SH-SY5Y (cell line): ENCODE measurements at regions not wholly inside any gene's neighbourhood (a gene's known extent, or its start where the extent isn't known, plus 50 kb on each side); places are given as distances from the start of the nearest gene placed in this dataset.

Source experiments
- GATA2 ChIP-seq: IDR thresholded peaks from 2 replicates; pipeline ENCODE4 v1.6.1; 2011; ENCODE audit warnings: mild to moderate bottlenecking, low read depth, low read length
- GATA3 ChIP-seq: IDR thresholded peaks from 2 replicates; pipeline ENCODE4 v1.6.1; 2011; ENCODE audit warnings: low read depth, mild to moderate bottlenecking, low read length, moderate library complexity

GRCh38 chr11:70581991-70582885, 183.9 kb downstream of the CTTN start:
- TF ChIP-seq GATA2 = no peak
- no peak for TF ChIP-seq GATA3

DNA sequence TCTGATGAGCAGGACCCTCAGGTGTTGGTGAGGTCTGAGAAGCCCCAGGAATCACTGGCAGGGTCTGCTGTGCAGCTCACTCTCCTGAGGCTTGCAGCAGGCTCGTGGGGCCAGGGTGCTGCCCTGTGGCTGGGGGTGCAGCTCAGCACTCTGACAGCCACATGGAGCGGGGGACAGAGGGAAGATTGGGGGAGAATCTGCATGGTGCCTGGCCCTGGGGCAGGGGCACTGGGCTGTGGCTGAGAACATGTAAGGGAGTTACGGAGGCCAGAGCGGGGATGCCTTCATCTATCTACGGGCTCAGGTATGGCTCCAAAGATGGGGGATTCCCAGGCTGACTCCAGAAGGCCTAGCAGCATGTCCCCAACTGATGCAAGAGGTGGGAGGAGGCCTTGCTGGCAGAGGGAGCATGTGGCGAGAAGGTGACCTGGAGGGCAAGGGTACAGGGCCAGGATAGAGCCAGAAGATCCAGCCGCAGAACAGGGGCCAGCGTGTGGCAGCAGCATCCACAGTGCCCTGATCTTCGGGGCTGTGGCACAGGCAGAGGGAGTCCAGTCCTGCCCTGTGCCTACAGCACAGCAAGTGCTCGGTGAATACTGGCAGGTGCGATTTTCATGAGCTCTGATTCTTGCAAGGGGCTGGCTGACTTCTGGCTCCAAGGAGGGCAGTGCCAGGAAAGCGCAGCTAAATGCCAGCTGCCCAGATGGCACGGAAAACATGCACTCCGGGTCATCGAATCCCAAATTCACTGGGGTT, 184.7 kb downstream of the CTTN start:
- TF ChIP-seq GATA3 = no peak
- no peak for TF ChIP-seq GATA2

DNA sequence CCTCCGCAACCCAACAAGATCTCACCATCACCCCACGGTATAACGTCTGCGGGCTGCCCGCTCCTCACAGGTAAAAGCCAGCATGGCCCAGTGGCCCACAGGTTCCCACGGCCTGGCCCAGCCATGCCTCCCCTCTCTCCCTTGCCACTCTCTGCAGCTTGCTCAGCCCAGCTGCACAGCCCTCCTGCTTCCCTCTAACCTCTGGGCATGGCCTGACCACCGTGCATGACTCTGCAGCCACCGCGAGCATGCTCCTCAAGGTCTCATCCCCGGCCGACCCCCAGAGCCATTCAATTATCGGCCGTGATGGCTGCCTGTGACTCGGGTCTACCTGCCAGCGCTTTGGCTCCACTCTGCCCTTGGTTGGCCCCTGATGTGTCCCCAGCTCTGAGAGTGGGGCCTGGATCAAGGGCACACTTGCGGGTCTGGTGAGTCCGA, 185.5 kb downstream of the CTTN start:
- TF ChIP-seq GATA2 (no peak), GATA3 (no peak)

DNA sequence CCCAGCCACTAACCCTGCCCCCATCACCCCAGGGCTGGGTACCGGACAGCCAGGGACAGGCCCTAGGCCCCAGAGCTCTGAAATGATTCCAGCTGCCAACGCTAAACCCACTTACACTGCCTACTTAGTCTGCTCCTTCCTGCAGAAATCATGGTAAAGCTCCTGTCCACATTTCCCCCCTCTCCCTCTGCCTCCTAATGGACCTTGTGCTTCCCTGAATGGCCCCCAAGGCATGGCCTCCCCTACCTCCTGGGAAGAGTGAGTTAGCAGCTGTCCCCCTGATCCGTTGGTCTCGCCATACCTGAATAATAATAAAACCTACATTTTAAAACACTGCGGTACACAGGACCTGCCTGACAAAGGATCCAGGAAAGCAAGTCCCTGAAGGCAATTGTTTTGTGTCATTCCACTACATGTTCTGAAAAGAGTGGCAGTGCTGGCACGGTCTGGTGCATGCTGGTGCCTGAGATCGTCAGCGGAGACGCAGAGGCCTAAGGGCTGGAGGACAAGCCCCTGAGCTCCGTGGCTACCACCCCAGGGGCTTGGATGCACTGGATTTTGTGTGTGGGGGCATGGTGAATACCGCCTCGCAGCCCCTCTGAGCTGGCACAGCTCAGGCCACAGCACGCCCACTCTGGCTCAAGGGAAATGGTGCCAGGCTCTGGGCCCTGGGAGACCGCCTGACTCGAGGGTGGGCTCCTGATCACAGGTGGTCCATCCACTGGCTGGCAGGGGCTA, 186.3 kb downstream of the CTTN start:
- no peak for TF ChIP-seq GATA2
- TF ChIP-seq GATA3 = no peak

DNA sequence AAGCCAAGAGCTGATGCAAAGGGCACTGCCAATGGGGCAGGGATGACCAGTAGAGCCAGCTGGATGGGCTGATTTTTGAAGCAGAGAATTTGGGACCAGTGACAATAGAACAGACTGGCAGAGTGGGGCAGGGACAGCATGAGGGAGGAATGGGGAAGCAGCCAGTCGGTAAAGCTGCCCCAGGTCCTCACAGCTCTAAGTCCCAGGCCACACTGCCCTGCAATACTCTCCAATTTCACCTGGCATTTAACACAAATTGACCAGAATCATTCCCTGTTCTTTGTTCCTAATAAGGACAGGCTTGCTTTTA, 186.9 kb downstream of the CTTN start:
- TF ChIP-seq GATA2 = no peak
- TF ChIP-seq GATA3 = no peak

DNA sequence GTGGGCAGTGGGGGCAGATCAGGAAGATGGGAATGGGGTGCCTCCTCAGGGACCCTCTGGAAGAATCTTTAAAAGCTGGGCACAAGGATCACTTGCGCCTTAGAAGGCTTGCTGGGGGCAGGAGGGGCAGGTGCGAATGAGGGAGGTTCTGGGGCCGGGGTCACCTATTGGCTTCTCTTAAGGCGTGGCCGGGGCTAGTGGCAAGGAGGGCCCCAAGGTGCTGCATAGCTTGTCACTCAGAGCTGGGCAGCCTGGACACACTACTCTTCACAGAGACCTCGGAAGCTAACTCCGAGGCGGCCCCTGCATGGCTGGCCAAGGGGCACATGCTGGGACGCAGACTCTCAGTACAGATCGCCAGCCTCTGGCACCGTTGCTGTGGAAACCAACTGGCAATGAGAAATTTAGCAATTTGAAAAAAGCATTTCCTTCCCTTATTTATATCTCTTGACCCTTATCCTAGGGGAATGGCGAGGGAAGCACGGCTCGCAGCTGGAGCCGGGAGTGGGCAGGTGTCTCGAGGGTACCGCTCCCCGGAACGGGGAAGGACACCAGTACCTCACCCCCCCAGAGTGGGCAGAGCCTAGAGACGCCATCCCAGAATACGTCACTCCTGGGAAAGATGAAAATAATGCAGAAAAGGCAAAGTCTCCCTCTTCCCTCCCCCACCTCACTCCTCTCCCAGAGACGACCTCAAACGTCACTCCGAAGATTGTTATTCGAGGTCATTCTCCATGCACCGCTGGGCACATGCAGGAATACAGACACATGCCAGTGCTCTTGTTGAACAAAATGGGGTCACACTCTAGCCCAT, 188.1 kb downstream of the CTTN start:
- TF ChIP-seq GATA3 = no peak
- no peak for TF ChIP-seq GATA2

DNA sequence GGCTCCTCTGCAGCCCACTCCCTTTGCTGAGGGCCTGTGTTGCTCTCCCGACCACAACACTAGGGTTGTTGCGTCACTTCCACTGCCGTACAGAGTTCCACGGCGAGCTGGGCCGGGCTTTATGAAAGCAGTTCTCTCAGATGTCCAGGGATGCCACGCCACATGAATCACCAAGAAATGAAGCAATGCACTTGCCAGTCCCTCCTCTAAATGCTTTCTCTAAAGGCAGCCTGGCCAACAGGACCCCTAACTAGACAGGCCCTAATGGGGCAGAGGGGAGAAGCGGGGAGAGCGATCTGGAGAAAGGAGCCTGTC, 188.7 kb downstream of the CTTN start:
- TF ChIP-seq GATA3 (no peak), GATA2 (no peak)

GRCh38 chr11:70590356-70590991, 192.1 kb downstream of the CTTN start:
- TF ChIP-seq GATA3 (no peak), GATA2 (no peak)

GRCh38 chr11:70592641-70593165, 194.4 kb downstream of the CTTN start:
- TF ChIP-seq GATA3 (no peak), GATA2 (no peak)

DNA sequence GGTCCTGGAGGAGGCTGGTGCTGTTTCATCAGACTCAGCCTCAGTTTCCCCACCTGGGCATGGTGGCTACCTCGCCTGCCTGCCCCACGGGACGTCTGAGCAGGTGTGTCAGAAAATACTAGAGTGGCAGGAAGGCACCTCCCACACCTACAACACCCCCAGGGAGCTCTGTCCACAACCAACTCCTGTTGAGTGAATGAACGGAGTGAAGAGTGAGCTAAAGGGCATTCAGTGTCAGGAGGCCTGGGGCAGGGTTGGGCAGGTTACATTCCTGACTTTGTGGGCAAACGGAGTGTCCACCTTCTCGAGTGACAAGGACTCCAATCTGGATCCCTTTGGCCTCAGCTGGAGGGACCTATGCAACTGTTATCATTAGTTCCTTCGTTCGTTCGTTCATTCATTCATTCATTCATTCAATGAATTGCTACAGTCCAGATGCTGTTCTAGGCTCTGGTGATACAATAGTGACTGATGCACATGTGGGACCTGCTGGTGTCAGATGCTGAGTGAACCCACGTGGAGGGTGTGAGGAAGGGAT, 195.2 kb downstream of the CTTN start:
- no peak for TF ChIP-seq GATA3
- no peak for TF ChIP-seq GATA2

DNA sequence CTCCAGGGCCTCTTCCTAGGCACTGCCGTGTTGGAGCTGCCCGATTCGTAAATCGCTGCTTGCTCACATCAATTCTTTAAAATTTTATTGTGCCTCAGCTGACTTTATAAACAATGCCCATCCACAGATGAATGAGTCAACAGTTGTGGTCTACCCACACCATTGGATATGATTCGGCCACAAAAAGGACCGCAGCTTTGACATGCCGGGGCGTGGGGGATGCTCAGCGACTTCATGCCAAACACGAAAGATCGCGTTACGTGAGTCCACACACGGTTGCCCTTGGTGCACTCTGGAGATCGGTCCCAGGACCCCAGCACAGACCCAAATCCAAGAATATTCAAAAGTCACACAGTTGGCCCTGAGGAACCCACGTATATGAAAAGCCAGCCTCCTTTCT, 195.7 kb downstream of the CTTN start:
- TF ChIP-seq GATA2 (no peak), GATA3 (no peak)

GRCh38 chr11:70594606-70595005, 196.3 kb downstream of the CTTN start:
- TF ChIP-seq GATA2 (no peak), GATA3 (no peak)

DNA sequence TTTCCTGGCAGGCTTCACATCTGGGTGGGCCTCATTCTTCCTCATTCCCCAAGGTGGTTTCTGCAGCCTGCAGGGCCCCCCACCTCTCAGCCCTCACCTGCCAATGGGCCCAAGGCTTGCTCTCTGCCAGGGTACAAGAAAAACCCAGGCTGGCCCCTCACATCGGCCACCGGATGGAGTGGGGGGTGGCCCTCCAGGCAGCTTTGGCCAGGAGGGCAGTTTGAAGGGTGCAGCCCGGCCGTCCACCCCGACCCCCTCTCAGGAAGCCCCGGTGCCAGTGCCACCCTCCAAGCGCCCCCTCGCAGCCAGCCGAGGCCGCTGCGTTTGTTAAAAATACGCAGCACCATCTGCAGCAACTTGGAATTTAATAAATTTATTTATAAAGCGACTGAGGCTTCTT, 196.7 kb downstream of the CTTN start:
- no peak for TF ChIP-seq GATA2
